Left lobe of liver (tissue), 2 donors: ENCODE measurements at regions not wholly inside any gene's neighbourhood (a gene's known extent, or its start where the extent isn't known, plus 50 kb on each side); places are given as distances from the start of the nearest gene placed in this dataset.
"Not testable (repeated sequence)": the region's sequence is repeated elsewhere in the genome, so short reads cannot be mapped to it uniquely, and the experiment has no call there.

ENCODE experiments used
- ATAC-seq: fragments of 200-7000 bp; cut with Tn5 transposase; one replicate; pipeline ENCODE4 v1.9.1; 2020; ENCODE audit warnings: mild to moderate bottlenecking, moderate library complexity
- DNase-seq: peaks from one replicate; pipeline ENCODE4 v3.0.0-alpha.2; 2020; ENCODE audit warnings: low spot score
- donor health status: DM: no; HTN: no; CAD: no; lungs with moderate emphysema.
- donor health status: DM: no; HTN: yes; CAD: no.

GRCh38 chr17:52653014-52653413, 494.5 kb upstream of the CA10 start:
- DNase-seq (no peak), ATAC-seq (no peak)

GRCh38 chr17:52648995-52649394, 490.5 kb upstream of the CA10 start:
- ATAC-seq (no peak), DNase-seq (no peak)

GRCh38 chr17:52647411-52647810, 488.9 kb upstream of the CA10 start:
- DNase-seq (no peak), ATAC-seq (no peak)

GRCh38 chr17:52636443-52636842, 477.9 kb upstream of the CA10 start:
- ATAC-seq: no peak
- DNase-seq: no peak

- DNase-seq (no peak), ATAC-seq (no peak)
Measured at GRCh38 chr17:52606590-52606989, 448.1 kb upstream of the CA10 start.

GRCh38 chr17:52606098-52606497, 447.6 kb upstream of the CA10 start:
- no peak for ATAC-seq
- DNase-seq: no peak

GRCh38 chr17:52604105-52604504, 445.6 kb upstream of the CA10 start:
- no peak for DNase-seq
- ATAC-seq: no peak

- not testable (repeated sequence) for DNase-seq, ATAC-seq
Measured at GRCh38 chr17:52597452-52598215, 439.1 kb upstream of the CA10 start.

- DNase-seq (no peak), ATAC-seq (no peak)
Measured at GRCh38 chr17:52594516-52594915, 436.0 kb upstream of the CA10 start.

GRCh38 chr17:52546990-52547389, 388.5 kb upstream of the CA10 start:
- no peak for DNase-seq

GRCh38 chr17:52546493-52546892, 388.0 kb upstream of the CA10 start:
- no peak for ATAC-seq
- no peak for DNase-seq

More at GRCh38 chr17:52546990-52547389, 388.5 kb upstream of the CA10 start:
- ATAC-seq: no peak

GRCh38 chr17:52537421-52537820, 378.9 kb upstream of the CA10 start:
- ATAC-seq: no peak
- no peak for DNase-seq

- DNase-seq: no peak
- no peak for ATAC-seq
Measured at GRCh38 chr17:52536489-52536888, 378.0 kb upstream of the CA10 start.

GRCh38 chr17:52532373-52532772, 373.9 kb upstream of the CA10 start:
- ATAC-seq (no peak), DNase-seq (no peak)

GRCh38 chr17:52524096-52524637, 365.7 kb upstream of the CA10 start:
- ATAC-seq (no peak), DNase-seq (no peak)

- DNase-seq (no peak), ATAC-seq (no peak)
Measured at GRCh38 chr17:52517176-52517575, 358.7 kb upstream of the CA10 start.

- no peak for DNase-seq
- ATAC-seq: no peak
Measured at GRCh38 chr17:52515927-52516326, 357.4 kb upstream of the CA10 start.

GRCh38 chr17:52505601-52506000, 347.1 kb upstream of the CA10 start:
- DNase-seq (no peak), ATAC-seq (no peak)

- DNase-seq (no peak), ATAC-seq (no peak)
Measured at GRCh38 chr17:52504081-52504480, 345.6 kb upstream of the CA10 start.

- no peak for ATAC-seq
- DNase-seq: no peak
Measured at GRCh38 chr17:52495646-52496045, 337.1 kb upstream of the CA10 start.

- DNase-seq (no peak), ATAC-seq (no peak)
Measured at GRCh38 chr17:52482271-52482670, 323.8 kb upstream of the CA10 start.

- no peak for DNase-seq
- ATAC-seq: no peak
Measured at GRCh38 chr17:52477824-52478699, 319.5 kb upstream of the CA10 start.
